MG63 (cell line): ENCODE measurements at regions not wholly inside any gene's neighbourhood (a gene's known extent, or its start where the extent isn't known, plus 50 kb on each side); places are given as distances from the start of the nearest gene placed in this dataset.

Experiments
- DNase-seq: peaks from one replicate; pipeline ENCODE4 v3.0.0-alpha.2; 2020
- H3K27me3 ChIP-seq: fragments of 250-450 bp; sonication (Bioruptor Pico); 2 replicates; pipeline ENCODE4 v1.5.1; 2020; ENCODE audit warnings: mild to moderate bottlenecking, moderate library complexity
- H3K36me3 ChIP-seq: fragments of 250-450 bp; sonication (Bioruptor Pico); 2 replicates; pipeline ENCODE4 v1.5.1; 2020; ENCODE audit warnings: mild to moderate bottlenecking, moderate library complexity
- H3K4me3 ChIP-seq: fragments of 250-450 bp; sonication (Bioruptor Pico); 2 replicates; pipeline ENCODE4 v1.5.1; 2020; ENCODE audit warnings: mild to moderate bottlenecking, moderate library complexity
- H3K9me3 ChIP-seq: fragments of 250-450 bp; sonication (Bioruptor Pico); 2 replicates; pipeline ENCODE4 v1.5.1; 2020; ENCODE audit warnings: mild to moderate bottlenecking, moderate library complexity

DNA sequence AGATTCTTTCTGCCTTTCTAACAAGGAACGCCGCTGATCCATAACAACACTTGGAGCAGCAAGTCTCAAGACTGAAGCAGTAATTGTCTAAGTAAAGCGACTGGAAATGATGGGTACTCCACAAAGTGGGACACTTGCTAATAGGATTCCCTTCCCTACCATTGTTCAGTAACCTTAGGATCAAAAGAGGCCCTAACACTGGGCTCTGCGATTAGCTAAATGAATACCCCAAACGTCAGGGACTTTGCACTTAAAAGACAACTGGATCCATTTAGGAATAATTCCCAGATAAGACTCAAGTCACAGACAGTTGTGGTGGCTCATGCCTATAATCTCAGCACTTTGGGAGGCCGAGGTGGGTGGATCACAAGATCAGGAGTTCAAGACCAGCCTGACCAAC is 221.9 kb upstream of the FGGY start:
- no peak overlapping the region for H3K4me3 ChIP-seq
- H3K36me3 ChIP-seq: no peaks in the 10 kb centered on the region
- no peak for DNase-seq
- no peaks in the 10 kb centered on the region for H3K27me3 ChIP-seq
- H3K9me3 ChIP-seq: no peaks in the 10 kb centered on the region

DNA sequence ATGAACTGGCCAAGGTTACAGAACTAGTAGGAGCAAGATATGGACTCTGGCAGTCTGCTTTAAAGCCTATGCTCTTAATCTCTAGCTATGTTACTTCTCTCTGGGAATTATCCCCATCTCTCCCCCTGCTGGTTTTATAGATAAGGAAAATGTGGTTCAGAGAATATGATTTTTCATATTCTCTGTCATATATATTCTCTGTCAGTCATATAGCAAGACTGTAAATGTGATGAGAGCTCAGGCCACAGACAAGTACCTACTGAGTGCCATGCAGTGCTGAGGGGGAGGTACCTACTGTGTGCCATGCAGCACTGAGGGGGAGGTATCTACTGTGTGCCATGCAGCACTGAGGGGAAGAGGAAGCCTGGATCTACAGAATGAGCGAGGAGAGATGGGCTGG is 220.3 kb upstream of the FGGY start:
- Histone ChIP-seq H3K27me3 (no peaks in the 10 kb centered on the region), H3K4me3 (no peak overlapping the region), H3K9me3 (no peaks in the 10 kb centered on the region), H3K36me3 (no peaks in the 10 kb centered on the region)
- DNase-seq: no peak

DNA sequence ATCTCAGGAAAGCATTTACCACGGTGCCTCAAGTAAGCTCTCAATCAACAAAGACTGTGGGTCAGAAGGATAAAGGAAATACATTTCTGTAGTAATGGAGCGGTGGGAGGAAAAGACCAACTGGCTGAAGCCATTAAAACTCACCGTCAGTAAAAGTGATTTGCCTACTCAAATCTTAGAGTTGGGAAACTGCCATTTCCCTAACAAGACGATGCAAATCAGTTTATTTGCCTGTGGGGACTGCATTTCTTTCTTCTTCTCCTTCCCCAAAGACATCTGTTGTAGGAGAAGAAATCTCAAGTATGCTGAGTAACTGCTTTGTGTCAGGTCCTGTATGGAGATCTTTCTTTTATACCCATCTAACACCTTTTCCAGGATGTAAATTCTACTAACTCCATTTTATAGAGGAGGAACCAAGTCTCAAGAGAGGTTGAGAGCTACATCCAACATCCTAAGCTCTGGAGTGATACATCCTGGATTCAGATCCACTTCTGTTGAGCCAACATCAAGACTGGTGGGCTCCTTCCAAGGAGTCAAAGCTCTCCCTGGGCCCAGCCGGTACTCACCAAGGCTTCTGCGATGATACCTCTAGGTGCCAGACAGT is 219.3 kb upstream of the FGGY start:
- H3K4me3 ChIP-seq: no peak overlapping the region
- no peak for DNase-seq
- H3K36me3 ChIP-seq: no peaks in the 10 kb centered on the region
- no peaks in the 10 kb centered on the region for H3K27me3 ChIP-seq
- no peaks in the 10 kb centered on the region for H3K9me3 ChIP-seq

DNA sequence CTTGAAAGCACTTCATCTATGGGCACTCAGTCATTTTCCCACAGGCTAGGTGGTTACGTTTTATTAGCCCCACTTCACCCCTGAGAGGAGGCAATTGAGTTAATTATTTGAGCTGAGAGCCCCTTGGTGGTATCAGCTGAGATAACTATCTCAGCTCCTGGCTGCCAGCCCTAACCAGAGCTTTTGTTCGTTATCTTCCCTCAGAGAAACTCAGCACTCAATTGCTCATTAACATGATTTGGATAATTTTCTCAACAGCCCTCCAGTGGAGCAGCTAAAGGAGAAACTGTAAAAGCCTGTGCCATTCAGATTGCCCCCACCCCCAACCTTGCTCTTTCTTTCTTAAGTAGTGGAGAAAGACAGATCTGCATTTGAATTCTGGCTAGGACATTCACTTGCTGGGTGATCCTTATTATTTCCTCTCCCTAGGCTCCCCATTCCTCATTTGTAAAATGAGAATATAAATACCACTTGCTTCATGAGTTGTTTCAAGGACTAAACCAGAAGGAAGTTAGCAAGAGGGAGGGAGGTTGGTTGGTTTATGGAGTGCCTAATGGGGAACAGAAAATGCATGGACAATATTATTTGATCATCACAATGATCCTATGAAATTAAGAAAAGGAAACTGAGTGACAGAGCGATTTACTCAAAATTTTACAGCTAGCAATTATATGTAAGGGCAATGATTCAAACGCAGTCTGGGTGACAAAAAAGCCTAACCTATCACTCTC is 218.7 kb upstream of the FGGY start:
- H3K9me3 ChIP-seq: no peaks in the 10 kb centered on the region
- no peak overlapping the region for H3K4me3 ChIP-seq
- no peaks in the 10 kb centered on the region for H3K36me3 ChIP-seq
- DNase-seq: no peak
- H3K27me3 ChIP-seq: no peaks in the 10 kb centered on the region

DNA sequence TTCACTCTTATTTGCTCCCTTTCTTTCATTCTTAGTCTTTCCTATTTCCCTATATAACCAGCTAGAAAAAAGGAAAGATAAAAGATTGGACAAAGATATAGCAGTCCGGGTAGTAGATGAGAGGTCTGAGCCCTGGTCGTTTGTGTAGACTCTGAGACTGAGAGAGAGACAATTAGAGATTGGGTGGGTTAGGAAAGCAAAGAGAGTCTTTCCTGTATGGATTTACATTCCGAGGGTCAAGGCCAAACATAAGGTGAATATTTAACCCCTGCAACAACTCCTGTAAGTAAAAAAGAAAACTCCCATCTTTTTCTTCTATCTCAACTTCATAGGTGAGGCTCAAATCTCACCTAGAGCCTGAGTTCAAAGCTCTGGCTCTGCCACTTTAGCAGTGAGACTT is 218.0 kb upstream of the FGGY start:
- DNase-seq: no peak
- Histone ChIP-seq H3K27me3 (no peaks in the 10 kb centered on the region), H3K36me3 (no peaks in the 10 kb centered on the region), H3K4me3 (no peak overlapping the region), H3K9me3 (no peaks in the 10 kb centered on the region)

DNA sequence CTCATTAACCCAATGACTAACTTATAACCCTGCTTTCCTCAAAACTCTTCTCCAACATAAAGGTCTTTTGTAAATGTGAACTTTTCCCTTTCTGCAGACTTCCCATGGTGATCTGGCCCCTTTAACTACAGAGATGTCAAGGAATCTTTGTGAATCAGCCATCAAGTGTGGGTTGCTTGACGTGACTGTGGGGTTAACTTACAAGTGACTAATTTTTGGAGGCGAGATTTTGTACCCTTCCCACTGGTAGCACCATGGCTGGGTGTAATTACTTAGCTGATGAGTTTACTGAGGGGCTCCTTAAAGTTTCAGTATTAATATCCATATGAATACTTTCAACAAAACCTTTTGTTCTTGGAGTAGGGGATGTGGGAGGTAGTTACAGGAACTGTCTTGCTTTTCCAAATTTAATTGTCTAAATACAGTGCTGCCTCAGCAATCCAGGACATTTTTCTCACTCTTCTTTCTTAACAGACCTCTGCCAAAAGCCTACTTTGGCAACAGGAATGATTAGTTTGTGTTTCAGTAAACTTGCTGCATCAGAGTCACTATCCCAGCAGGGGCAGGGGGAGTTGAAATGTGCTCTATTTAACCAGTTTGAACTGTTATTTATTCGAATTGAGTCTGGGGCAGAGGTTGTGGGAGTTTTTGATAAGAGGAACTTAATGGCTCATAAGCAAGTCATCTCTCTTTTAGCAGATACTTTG is 217.3 kb upstream of the FGGY start:
- H3K36me3 ChIP-seq: no peaks in the 10 kb centered on the region
- H3K27me3 ChIP-seq: no peaks in the 10 kb centered on the region
- DNase-seq: no peak
- no peaks in the 10 kb centered on the region for H3K9me3 ChIP-seq
- H3K4me3 ChIP-seq: no peak overlapping the region

DNA sequence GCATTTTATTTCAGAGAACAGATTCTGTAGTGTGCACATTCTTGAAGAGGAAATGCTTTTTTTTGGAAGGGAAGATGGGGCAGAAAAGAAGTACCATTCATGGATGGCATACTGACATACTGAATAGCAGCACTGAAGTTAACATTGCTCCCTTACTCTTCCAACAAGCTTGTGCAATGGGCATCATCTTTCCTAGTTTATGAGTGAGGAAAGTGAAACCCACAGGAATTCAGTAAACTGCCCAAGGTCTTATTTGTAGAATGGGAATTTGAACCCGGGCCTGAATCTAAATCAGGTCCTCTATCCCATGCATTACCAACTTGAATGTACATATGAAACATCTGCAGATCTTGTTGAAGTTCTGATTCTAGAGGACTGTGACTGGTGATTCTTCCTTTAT is 215.7 kb upstream of the FGGY start:
- Histone ChIP-seq H3K36me3 (no peaks in the 10 kb centered on the region), H3K27me3 (no peaks in the 10 kb centered on the region), H3K4me3 (no peak overlapping the region), H3K9me3 (no peaks in the 10 kb centered on the region)
- DNase-seq: no peak

DNA sequence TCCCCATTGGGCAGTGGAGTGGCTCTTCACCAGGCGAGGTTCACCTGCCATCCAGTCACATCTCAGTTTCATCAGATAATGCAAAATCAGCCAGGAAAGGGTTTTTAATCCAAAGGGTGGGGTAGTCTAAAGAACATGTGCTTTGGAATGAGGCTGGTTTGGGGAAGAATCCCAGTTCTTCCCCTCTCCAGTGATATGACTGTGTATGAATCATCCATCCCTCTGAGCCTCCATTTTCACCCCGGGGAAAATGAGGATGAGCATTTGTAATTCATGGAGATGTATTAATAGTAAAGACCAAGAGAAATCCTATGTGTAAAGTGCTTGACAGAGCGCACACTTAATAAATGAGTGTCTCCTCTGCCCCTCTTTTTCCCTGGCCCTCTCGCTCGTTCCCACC is 215.1 kb upstream of the FGGY start:
- Histone ChIP-seq H3K27me3 (no peaks in the 10 kb centered on the region), H3K36me3 (no peaks in the 10 kb centered on the region), H3K9me3 (no peaks in the 10 kb centered on the region), H3K4me3 (no peak overlapping the region)
- no peak for DNase-seq

DNA sequence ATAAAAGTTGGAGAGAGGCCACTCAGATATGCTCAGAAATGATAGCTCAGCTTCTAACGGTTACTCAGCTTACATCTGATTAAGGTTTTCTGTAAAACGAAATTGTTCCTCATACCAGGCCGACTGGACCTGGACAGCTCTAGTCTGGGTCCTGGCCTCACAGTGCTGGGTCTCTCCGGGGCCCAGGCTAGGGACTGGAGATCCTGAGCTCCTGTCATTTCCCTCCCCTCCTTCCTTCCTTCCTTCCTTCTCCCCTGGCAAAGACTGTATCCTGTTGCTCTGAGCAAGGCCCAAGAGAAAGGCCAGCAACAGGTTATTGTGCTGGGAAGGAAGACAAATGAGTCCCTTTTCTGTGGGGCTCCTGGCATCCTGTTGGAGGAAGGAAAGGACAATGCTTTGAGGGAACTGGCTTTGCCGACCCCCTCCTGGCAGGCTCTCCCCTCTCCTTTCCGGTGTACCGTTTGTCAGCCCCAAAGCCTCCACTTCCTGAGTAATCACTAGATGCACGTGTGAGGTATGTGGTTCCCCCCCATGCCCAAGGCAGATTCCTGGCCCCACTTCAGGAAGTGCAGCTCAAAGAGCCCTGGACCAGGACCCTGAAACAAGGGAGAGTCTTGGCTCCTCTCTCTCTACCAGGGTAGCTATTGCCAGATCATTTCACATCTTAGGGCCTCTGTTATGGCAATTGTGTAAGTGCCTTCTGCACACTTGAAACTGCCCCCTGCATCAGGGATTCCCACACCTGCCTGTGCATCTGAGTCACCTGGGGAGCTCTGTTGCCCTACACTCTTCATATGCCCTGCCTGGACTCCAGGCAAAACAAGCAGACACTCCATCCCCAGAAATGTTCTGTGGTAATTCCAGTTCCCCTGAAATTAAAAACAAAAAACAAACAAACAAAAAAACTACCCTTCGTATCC is 212.7 kb upstream of the FGGY start:
- DNase-seq: peak; percentile 69
- Histone ChIP-seq H3K36me3 (no peaks in the 10 kb centered on the region), H3K27me3 (no peaks in the 10 kb centered on the region), H3K9me3 (peaks cover 4% of the 10 kb centered on the region; the same call in 1 of the 2 replicates), H3K4me3 (no peak overlapping the region)

DNA sequence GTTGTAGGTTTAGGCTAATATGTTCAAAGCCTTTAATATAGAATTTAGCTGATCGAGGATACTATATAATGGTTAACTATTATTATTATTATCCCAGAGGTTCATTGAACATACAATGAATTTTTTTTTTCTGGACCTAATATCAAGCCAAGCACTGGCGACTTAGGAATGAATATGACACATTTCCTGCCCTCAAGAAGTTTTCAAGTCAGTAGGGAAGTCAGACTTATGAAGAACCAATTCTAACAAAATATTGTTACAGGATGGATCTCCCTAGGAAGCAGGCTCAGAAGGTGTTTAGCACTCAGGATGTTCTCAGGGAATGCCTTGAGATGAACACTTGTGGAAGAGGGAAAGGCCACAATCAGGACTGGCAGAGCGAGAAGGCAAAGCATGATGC is 211.8 kb upstream of the FGGY start:
- peaks cover 4% of the 10 kb centered on the region; the same call in 1 of the 2 replicates for H3K9me3 ChIP-seq
- no peaks in the 10 kb centered on the region for H3K27me3 ChIP-seq
- no peaks in the 10 kb centered on the region for H3K36me3 ChIP-seq
- no peak for DNase-seq
- H3K4me3 ChIP-seq: no peak overlapping the region

DNA sequence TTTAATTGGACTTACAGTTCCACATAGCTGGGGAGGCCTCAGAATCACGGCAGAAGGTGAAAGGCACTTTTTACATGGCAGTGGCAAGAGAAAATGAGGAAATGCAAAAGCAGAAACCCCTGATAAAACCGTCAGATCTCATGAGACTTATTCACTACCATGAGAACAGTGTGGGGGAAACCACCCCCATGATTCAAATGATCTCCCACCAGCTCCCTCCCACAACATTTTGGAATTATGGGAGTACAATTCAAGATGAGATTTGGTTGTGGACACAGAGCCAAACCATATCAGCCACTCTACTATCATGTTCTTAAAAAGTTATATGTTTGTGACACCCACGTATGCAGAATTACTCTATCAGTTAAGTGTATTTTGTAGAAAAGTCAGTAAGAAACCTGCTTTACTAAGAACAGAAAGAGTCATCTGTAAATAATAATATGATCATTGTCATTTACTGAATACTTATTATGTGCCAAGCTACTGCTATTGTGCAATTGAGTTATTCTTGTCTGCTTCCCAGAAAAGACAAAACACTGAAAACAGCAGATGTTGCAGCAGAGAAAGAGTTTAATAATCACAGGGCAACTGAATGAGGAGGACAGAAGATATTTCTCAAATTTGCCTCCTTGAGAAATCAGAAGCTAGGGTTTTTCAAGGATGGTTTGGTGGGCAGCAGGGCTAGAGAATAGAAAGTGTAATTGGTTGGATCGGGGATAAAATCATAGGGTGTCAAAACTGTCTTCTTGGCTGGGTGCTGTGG is 207.7 kb upstream of the FGGY start:
- H3K4me3 ChIP-seq: no peak overlapping the region
- DNase-seq: no peak
- no peaks in the 10 kb centered on the region for H3K36me3 ChIP-seq
- H3K9me3 ChIP-seq: peaks cover 4% of the 10 kb centered on the region; the same call in 1 of the 2 replicates
- H3K27me3 ChIP-seq: no peaks in the 10 kb centered on the region

DNA sequence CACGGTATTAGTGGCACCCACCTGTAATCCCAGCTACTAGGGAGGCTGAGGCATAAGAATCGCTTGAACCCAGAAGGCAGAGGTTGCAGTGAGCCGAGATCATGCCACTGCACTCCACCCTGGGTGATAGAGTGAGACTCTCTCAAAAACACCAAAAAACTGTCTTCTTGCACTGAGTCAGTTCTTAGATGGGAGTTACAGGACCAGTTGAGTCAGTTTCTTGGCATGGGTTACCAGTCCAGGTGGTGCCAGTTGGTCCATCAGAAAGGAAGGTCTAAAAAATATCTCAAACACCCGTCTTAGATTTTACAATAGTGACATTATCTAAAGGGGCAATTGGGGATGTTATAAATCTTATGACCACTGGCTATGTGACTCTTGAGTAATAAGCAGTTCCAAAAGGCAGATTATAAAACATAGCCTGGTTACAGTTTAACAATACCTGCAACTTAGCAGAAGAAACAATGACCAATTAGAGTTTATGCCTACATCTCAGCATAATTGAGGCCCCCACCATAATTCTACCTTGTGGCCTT is 206.9 kb upstream of the FGGY start:
- Histone ChIP-seq H3K36me3 (no peaks in the 10 kb centered on the region), H3K27me3 (no peaks in the 10 kb centered on the region), H3K9me3 (peaks cover 4% of the 10 kb centered on the region; the same call in 1 of the 2 replicates), H3K4me3 (no peak overlapping the region)
- no peak for DNase-seq

DNA sequence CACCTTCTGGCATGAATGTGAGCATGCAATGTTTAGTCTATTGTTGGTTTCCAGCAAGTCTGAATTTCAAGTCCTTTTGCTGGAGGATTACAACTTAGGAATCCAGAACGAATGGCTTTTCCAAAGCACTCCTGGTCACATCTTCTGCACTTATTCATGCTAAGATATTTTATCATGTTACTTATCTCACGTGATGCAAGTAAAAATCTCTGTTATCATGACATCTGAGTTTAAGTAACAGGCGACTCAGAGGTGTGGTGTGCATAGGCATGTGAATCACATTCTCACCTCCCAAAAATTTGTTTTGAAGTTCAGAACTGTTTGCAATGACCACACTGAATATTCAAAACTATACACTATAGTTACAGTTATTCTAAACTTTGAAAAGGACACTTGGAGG is 204.8 kb upstream of the FGGY start:
- Histone ChIP-seq H3K27me3 (no peaks in the 10 kb centered on the region), H3K9me3 (peaks cover 4% of the 10 kb centered on the region; the same call in 1 of the 2 replicates), H3K36me3 (no peaks in the 10 kb centered on the region), H3K4me3 (no peak overlapping the region)
- DNase-seq: no peak

DNA sequence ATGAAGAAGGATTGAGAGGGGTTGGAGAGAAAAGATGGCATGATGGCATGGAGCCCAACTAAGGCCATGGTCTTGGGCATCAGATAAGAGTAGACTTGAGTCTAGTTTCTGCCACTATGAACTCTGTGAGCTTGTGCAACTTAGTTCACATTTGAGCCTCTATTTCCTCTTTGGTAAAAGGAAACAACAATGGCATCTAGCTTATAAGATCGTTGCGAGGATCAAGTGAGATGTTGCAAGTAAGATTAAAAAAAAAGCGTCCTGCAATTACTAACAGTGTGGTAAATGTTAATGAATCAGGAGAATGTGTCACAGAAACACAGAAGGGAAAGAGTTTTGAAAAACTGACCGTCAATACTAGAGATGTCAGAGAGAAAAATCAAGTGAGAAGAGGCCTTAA is 202.9 kb upstream of the FGGY start:
- no peaks in the 10 kb centered on the region for H3K27me3 ChIP-seq
- no peaks in the 10 kb centered on the region for H3K9me3 ChIP-seq
- no peak for DNase-seq
- no peaks in the 10 kb centered on the region for H3K36me3 ChIP-seq
- H3K4me3 ChIP-seq: no peak overlapping the region

DNA sequence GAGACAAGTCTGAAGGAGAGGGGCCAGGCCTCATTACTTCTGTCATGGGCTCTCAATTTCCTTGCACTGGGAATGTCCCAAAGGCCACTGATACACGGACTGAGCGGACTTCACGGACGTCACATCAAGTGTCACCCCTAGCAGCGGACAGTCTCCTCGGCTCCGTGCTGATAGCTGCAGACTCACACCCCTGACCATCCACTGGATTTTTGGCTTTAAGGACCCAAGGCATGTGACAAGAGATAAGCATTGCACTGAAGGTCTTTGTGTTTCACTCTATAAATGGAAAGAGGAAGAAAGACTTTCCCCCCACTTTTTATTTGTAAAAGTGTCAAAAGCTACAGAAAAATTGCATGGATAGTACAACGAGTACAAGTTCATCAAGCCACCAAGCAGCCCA is 200.4 kb upstream of the FGGY start:
- no peaks in the 10 kb centered on the region for H3K9me3 ChIP-seq
- H3K4me3 ChIP-seq: no peak overlapping the region
- H3K36me3 ChIP-seq: no peaks in the 10 kb centered on the region
- DNase-seq: no peak
- H3K27me3 ChIP-seq: no peaks in the 10 kb centered on the region

DNA sequence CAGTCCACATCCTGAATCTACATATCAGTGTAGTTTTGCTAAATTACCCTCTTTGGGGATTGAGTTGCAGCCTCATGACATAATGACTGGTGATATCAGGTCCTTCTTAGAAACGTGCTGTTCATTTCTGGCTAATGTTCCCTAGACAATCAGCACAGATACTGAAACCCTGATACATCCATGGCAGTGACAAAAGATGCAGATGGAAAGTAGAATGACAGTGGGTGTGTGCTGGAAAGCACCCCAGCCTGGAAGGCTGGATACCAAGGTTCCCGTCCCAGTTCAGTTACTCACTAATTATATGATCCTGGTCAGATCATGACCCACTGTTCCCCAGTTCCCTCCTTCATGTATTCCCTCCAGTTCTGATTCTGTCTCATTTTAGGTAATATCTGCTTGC is 198.2 kb upstream of the FGGY start:
- DNase-seq: no peak
- H3K36me3 ChIP-seq: no peaks in the 10 kb centered on the region

More for the DNA sequence above, 198.2 kb upstream of the FGGY start:
- H3K27me3 ChIP-seq: no peaks in the 10 kb centered on the region
- no peaks in the 10 kb centered on the region for H3K9me3 ChIP-seq
- no peak overlapping the region for H3K4me3 ChIP-seq
